Posterior cingulate gyrus (tissue), 11 donors: ENCODE measurements at regions not wholly inside any gene's neighbourhood (a gene's known extent, or its start where the extent isn't known, plus 50 kb on each side); places are given as distances from the start of the nearest gene placed in this dataset.
A peak's percentile ranks its signal among the peaks of the same experiment; 100 is the strongest.
"Not testable (repeated sequence)": the region's sequence is repeated elsewhere in the genome, so short reads cannot be mapped to it uniquely, and the experiment has no call there.

Source experiments
- DNase-seq, 10 donors: peaks; one replicate each; pipeline versions ENCODE4 v3.0.0 to v3.0.0-alpha.2; 2020 to 2021; ENCODE audit warnings: mixed read lengths in 3 of 10
- intact Hi-C: fragments of 100-400 bp; cut with DNase I; formaldehyde crosslinking; loops from one replicate; pipeline ENCODE4 v1.15.1; 2023

- intact Hi-C loops = no loop called here
- no peak for DNase-seq
Observed at GRCh38 chr6:21946298-21946783, 350.5 kb downstream of the PRL start.

DNA sequence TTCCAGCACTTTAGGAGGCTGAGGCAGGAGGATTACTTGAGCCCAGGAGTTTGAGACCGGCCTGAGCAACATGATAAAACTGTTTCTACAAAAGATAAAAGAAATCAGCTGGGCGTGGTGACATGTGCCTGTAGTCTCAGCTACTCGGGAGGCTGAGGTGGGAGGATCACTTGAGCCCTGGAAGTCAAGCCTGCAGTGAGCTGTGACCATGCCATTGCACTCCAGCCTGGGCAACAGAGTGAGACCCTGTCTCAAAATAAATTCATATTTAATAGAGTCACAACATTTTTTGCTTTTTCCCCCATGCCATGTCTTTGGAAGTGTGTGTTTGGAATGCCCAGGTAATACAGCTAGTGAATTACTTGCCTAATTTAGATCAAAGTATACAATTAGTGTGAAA, 349.6 kb downstream of the PRL start:
- intact Hi-C loops, DNase-seq: not testable (repeated sequence)

- intact Hi-C loops = no loop called here
- no peak for DNase-seq
Observed at GRCh38 chr6:21947731-21948386, 349.0 kb downstream of the PRL start.

- intact Hi-C loops = no loop called here
- no peak for DNase-seq
Observed at GRCh38 chr6:21949211-21949801, 347.5 kb downstream of the PRL start.

DNA sequence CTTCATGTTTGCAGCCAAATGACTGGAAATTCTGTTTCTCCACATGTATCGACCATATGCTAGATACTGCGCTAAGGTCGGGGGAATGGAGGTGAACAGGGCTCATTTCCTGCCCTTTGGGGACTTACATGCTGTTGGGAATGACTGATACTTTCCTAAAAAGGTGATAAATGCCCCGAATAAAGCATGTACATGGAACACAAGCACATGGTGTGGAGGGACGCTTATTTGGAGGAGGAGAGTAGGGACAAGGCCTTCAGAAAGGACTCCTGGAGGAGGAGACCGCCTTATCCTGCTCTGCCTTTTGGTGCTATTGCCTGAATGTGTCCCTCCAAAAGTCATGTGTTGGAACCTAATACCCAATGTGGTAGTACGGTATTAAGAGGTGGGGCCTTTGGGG, 344.5 kb downstream of the PRL start:
- DNase-seq = no peak
- intact Hi-C loops = no loop called here

- intact Hi-C loops = no loop called here
- DNase-seq = peak in 4 of 10 donors; percentile 9 to 85 (median 46)
Observed at GRCh38 chr6:21953831-21954801, 342.7 kb downstream of the PRL start.

DNA sequence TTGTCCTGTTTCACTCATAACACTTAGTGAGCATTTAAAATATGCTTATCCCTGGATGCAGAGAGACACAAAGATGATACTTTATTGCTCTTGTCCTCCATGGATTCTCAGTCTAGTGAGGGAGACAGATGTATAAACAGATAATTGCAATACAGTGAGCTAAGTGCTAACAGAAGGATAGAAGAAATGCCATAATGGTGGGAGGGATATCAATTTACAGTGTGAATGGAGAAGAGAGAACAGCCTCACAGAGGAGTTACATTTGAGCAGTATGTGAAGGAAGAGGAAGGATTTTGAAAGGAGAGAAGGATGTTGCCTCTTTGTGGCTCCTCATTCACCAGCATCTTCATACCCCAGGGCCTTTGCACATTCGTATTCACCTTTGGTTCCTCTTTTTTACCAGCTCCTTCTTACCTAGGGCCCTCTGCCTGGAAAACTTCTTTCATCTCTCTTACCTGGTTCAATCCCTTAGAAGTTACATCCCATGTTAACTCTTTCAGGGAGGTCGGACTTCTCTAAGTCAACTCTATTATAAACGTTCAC, 341.7 kb downstream of the PRL start:
- intact Hi-C loops = no loop called here
- no peak for DNase-seq

DNA sequence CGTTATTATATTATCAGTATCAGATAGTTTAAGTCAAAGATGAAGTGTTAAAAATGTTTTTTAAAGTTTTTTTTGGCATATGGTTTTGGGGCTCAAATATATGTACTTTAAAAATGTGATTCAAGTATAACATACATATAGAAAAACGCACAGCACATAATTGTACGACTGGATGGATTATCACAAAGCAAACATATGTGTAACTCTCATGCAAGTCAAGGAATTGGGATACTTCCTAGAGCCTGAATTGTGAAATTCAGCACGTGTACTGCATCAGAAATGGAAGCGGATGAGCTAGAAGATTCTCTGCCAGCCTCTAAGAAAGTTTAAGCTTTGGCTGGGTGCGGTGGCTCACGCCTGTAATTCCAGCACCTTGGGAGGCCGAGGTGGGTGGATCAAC, 340.9 kb downstream of the PRL start:
- no peak for DNase-seq
- intact Hi-C loops = no loop called here

DNA sequence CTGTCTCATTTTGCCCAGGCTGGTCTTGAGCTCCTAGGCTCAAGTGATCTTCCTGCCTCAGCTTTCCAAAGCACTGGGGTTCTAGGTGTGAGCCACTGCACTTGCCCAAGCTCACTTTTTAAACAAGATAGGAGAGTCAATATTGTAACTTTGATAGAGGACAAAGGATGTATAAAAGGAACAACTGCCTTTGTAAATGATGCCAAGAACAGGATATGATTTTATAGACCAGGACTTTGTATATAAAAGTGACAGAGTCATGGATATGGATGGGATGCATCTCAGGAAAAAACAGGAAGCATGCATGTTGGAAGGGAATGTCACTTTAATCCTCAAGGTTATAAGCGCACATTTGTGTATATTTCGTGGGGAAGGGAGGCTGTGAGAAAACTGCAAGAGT, 338.4 kb downstream of the PRL start:
- DNase-seq = no peak
- intact Hi-C loops = no loop called here

DNA sequence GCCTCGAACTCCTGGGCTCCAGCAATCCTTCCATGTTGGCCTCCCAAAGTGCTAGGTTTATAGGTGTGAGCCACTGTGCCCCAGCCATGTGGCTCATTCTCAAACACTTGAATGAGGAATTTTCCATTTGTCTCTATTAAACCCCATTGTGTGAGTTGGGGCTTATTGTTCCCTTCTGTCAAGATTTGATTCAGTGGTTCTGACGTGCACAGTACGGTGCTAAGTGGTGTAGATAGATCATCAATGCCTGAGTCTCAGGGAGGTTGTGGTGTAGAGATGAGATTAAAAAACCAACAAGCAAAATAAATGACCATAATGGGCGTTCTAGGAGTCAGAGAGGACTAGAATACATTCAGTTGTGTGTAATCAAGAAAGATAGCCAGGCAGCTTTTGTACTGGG, 335.6 kb downstream of the PRL start:
- intact Hi-C loops = no loop called here
- no peak for DNase-seq

DNA sequence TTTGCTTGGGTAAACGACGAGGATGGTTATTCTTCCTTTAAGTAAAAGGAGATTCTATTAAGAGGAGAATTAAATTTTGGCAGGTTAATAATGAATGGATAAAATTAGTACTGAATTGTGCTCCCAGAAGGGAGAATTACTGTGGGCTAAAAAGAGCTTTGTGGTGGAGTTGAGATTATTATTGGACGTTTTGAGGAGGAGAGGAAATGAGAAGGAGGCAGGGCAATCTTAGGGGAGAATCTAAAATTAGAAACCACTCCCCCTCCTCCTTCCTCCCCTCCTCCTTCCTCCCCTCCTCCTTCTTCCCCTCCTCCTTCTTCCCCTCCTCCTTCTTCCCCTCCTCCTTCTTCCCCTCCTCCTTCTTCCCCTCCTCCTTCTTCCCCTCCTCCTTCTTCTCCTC, 331.8 kb downstream of the PRL start:
- no peak for DNase-seq
- intact Hi-C loops = no loop called here

DNA sequence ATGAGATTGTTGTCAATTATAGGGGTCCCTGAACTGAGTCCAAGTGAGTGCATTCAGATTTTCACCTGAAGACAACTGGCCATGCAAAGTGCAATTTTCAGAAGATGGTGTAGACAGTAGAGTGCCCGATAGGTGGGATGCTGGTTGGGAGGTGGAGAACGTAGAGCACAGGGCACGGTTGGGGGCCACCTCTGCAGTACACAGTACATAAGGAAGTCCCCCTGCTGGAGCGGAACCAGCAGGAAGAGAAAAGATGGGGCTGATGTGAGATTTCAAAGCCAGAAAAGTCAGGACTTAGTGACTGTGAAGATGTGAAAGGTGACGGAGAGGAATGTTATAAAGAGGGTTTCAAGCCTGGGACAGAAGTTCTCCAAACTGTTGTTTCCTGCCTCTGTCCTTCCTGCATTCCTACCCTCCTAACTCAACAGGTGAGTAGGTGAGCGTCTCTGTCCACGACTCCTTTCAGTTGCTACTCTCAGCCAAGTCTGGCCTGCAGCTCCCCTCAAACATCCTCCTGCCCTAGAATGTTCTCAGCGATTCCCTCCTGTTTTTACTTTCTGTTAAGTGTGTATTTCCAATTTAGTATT, 330.8 kb downstream of the PRL start:
- intact Hi-C loops = no loop called here
- DNase-seq = no peak

- intact Hi-C loops = no loop called here
- DNase-seq = no peak
Observed at GRCh38 chr6:21967056-21967974, 329.5 kb downstream of the PRL start.

- DNase-seq = no peak
- intact Hi-C loops = no loop called here
Observed at GRCh38 chr6:21968411-21968810, 328.4 kb downstream of the PRL start.

GRCh38 chr6:21969192-21969591, 327.6 kb downstream of the PRL start:
- DNase-seq = no peak
- intact Hi-C loops = no loop called here

- no peak for DNase-seq
Observed at GRCh38 chr6:21970569-21971300, 326.1 kb downstream of the PRL start.

DNA sequence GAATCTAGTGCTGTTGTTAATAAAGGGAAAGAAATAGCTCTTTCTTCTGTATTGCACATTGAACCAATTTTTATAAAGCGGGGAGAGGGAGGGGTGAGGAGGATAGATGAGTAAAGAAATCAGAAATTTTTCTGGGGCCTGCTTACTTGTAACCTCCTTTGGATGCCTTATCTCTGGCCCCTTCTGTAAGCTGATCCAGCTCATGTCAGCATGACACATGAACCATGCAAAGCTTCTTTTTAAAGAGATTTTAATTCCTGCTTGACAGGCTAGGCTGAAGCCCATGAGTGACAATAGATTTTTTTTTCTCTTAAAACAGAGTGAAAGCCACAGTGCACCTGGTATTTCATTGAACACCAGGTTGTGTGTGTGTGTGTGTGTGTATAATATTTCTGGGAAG, 325.3 kb downstream of the PRL start:
- DNase-seq = no peak
- intact Hi-C loops = no loop called here

More at GRCh38 chr6:21970569-21971300, 326.1 kb downstream of the PRL start:
- intact Hi-C loops = no loop called here

DNA sequence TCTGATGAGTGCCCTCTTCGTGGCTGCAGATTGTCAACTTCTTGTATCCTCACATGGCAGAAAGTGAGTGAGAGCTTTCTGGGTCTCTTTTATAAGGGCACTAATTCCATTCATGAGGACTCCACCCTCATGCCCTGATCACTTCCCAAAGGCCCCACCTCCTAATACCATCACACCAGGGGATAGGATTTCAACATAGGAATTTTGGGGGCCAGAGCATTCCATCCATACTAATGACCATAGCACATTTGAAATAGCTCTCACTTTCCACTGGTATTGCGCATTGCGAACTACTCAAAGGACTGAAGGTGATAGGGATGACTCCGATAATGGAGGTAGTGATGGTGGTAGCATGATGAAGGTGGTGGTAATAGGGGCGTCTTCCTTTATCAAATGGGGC, 324.3 kb downstream of the PRL start:
- DNase-seq = no peak
- intact Hi-C loops = no loop called here

- intact Hi-C loops = no loop called here
- no peak for DNase-seq
Observed at GRCh38 chr6:21977346-21977745, 319.5 kb downstream of the PRL start.
